GM12878 (cell line): ENCODE measurements at regions not wholly inside any gene's neighbourhood (a gene's known extent, or its start where the extent isn't known, plus 50 kb on each side); places are given as distances from the start of the nearest gene placed in this dataset.

Source experiments
- ATAC-seq: fragments of 200-7000 bp; cut with Tn5 transposase; 3 replicates; pipeline ENCODE4 v1.9.1; 2020; ENCODE audit warnings: mild to moderate bottlenecking, moderate library complexity
- BruUV-seq: library from RNA; stranded (reverse); fragments of 400-500 nt; replicated peaks from 2 replicates; lab custom pipeline; 2021; lab: Mats Ljungman, UMichigan
- CTCF ChIA-PET: fragments of 300-600 bp; sonication (Branson Sonifier 250); formaldehyde crosslinking; extraction: SDS; loops from one replicate; lab custom pipeline; 2021; ENCODE audit warnings: inconsistent platforms; lab: Yijun Ruan, JAX
- POLR2A ChIA-PET: fragments of 350-600 bp; formaldehyde crosslinking; extraction: SDS; loops from one replicate; lab custom pipeline; 2021; ENCODE audit warnings: inconsistent platforms; lab: Charles Lee
- RAD21 ChIA-PET: fragments of 300-600 bp; sonication (Branson Sonifier 250); formaldehyde crosslinking; loops from one replicate; lab custom pipeline; 2023; ENCODE audit warnings: antibody characterized with exemption; ENCODE audit not compliant: unreplicated experiment; lab: Charles Lee
- SMC1A ChIA-PET: fragments of 300-600 bp; sonication (Branson Sonifier 250); formaldehyde crosslinking; loops from one replicate; lab custom pipeline; 2023; ENCODE audit not compliant: unreplicated experiment, uncharacterized antibody; lab: Charles Lee
- DNase-seq: peaks from one replicate; pipeline ENCODE4 v3.0.0-alpha.2; 2011; ENCODE audit warnings: low read depth, low spot score
- FAIRE-seq: peaks from 3 replicates; lab custom pipeline; 2011; peaks lifted over from hg19 to GRCh38; lab: Jason Lieb, UNC
- H2AFZ ChIP-seq: 2 replicates; pipeline ENCODE4 v1.6.0; 2011; ENCODE audit warnings: low read depth, low read length, control low read depth; ENCODE audit not compliant: control insufficient read depth
- H3K27ac ChIP-seq: 2 replicates; pipeline ENCODE4 v1.5.1; 2011; ENCODE audit warnings: control low read depth; ENCODE audit not compliant: control insufficient read depth, insufficient read depth
- H3K27me3 ChIP-seq, 2 experiments: replicated peaks in 1 of 2; 2 replicates each; pipeline versions ENCODE4 v1.6.0 to v1.6.1; 2011; ENCODE audit warnings: low read length in 1 of 2; ENCODE audit not compliant: control insufficient read depth in 2 of 2, insufficient read depth in 2 of 2
- H3K36me3 ChIP-seq, 2 experiments: 2 replicates each; pipeline ENCODE4 v1.5.1; 2011; ENCODE audit warnings: low read length in 1 of 2; ENCODE audit not compliant: control insufficient read depth in 2 of 2, insufficient read depth in 2 of 2
- H3K4me1 ChIP-seq: 2 replicates; pipeline ENCODE4 v1.6.1; 2011; ENCODE audit warnings: mild to moderate bottlenecking, low read length, moderate library complexity, mixed read lengths; ENCODE audit not compliant: control insufficient read depth, insufficient read depth
- H3K4me2 ChIP-seq: 2 replicates; pipeline ENCODE4 v1.6.0; 2011; ENCODE audit warnings: control low read depth; ENCODE audit not compliant: control insufficient read depth, insufficient read depth
- H3K4me3 ChIP-seq: fragments of 200-600 bp; sonication (generic); 2 replicates; pipeline ENCODE4 v1.5.1; 2016
- H3K79me2 ChIP-seq: 2 replicates; pipeline ENCODE4 v1.6.0; 2011; ENCODE audit warnings: low read length; ENCODE audit not compliant: control insufficient read depth, insufficient read depth
- H3K9ac ChIP-seq: 2 replicates; pipeline ENCODE4 v1.8.0; 2011; ENCODE audit warnings: low read length, control low read depth, mixed read lengths; ENCODE audit not compliant: control insufficient read depth, insufficient read depth
- H3K9me3 ChIP-seq: replicated peaks from 3 replicates; pipeline ENCODE4 v1.5.1; 2011; ENCODE audit warnings: mild to moderate bottlenecking, low read length; ENCODE audit not compliant: control insufficient read depth, insufficient read depth
- H4K20me1 ChIP-seq: 2 replicates; pipeline ENCODE4 v1.6.0; 2011; ENCODE audit not compliant: control insufficient read depth, insufficient read depth
- JUNB ChIP-seq: IDR thresholded peaks from 2 replicates; pipeline ENCODE4 v1.6.1; 2016; ENCODE audit warnings: antibody characterized with exemption, mild to moderate bottlenecking
- KAT2A ChIP-seq: conservative IDR thresholded peaks from 2 replicates; pipeline ENCODE4 v1.6.1; 2011; ENCODE audit warnings: low read depth, low read length; ENCODE audit not compliant: control insufficient read depth
- PKNOX1 ChIP-seq: fragments of 450-650 bp; IDR thresholded peaks from 2 replicates; pipeline ENCODE4 v1.6.1; 2016; ENCODE audit warnings: mild to moderate bottlenecking
- POLR2A ChIP-seq: IDR thresholded peaks from 2 replicates; pipeline ENCODE4 v1.6.1; 2011; ENCODE audit warnings: low read depth, mild to moderate bottlenecking, low read length
- RELA ChIP-seq: fragments of 450-650 bp; IDR thresholded peaks from 2 replicates; pipeline ENCODE4 v1.8.0; 2014; ENCODE audit warnings: borderline replicate concordance; ENCODE audit not compliant: partially characterized antibody
- RFX5 ChIP-seq: IDR thresholded peaks from 2 replicates; pipeline ENCODE4 v1.6.1; 2011; ENCODE audit warnings: low read depth, low read length, improper control_type of control experiment
- SIX5 ChIP-seq: IDR thresholded peaks from 2 replicates; pipeline ENCODE4 v1.6.1; 2011; ENCODE audit warnings: mild to moderate bottlenecking, low read depth, low read length, moderate library complexity; ENCODE audit not compliant: severe bottlenecking
- SMAD5 ChIP-seq: IDR thresholded peaks from 2 replicates; pipeline ENCODE4 v1.6.1; 2016; ENCODE audit warnings: antibody characterized with exemption, low read depth
- SP1 ChIP-seq: IDR thresholded peaks from one replicate; pipeline ENCODE4 v1.6.1; 2011; ENCODE audit warnings: low read depth, low read length
- SREBF2 ChIP-seq: IDR thresholded peaks from 2 replicates; pipeline ENCODE4 v1.6.1; 2012; ENCODE audit warnings: mild to moderate bottlenecking, low read length
- WRNIP1 ChIP-seq: IDR thresholded peaks from 2 replicates; pipeline ENCODE4 v1.6.1; 2011; ENCODE audit warnings: low read depth, low read length, improper control_type of control experiment, borderline replicate concordance
- YBX1 ChIP-seq: fragments of 450-650 bp; IDR thresholded peaks from 2 replicates; pipeline ENCODE4 v1.6.1; 2016; ENCODE audit warnings: antibody characterized with exemption
- ZNF217 ChIP-seq: fragments of 450-650 bp; IDR thresholded peaks from 2 replicates; pipeline ENCODE4 v1.6.1; 2017; ENCODE audit warnings: antibody characterized with exemption, mild to moderate bottlenecking
- WGBS: methylation state at CpG from one replicate; pipeline ENCODE4 v1.1.6; 2016; ENCODE audit warnings: low lambda C conversion rate; ENCODE audit not compliant: insufficient replicate concordance, insufficient coverage; ENCODE audit errors: missing lambda C conversion rate; 5-methylcytosine and 5-hydroxymethylcytosine counted together
- in situ Hi-C: fragments of 300-500 bp; cut with MboI; formaldehyde crosslinking; loops from 9 replicates; pipeline ENCODE4 v1.14.3; 2018; ENCODE audit warnings: mixed read lengths
- intact Hi-C: fragments of 100-400 bp; cut with micrococcal nuclease; formaldehyde crosslinking; loops from one replicate; pipeline ENCODE4 v1.14.2; 2022; ENCODE audit not compliant: unreplicated experiment
- TF ChIP-seq, protein P1 (sequence below): fragments of 150-350 bp; IDR thresholded peaks from 2 replicates; pipeline ENCODE4 v1.6.1; 2016; ENCODE audit warnings: low read depth, low read length

DNA sequence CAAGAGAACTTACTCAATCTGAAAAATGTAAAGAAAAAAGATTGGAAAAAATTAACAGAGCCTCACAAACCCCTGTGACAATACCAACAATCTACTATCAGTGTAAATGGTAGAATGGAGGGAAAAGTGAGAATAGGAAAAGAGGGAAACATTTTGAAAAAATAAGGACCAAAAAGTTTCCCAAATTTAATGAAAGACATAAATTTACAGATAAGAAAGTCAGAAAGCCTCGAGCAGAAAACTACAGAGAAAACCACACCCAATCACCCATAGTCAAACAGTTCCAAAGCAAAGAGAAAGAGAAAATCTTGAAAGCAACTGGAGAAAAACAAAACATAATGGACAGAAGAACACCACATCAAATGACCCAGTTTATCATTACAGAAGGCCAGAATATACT lies 142.7 kb upstream of the DIO3 start:
- Histone ChIP-seq H3K4me3 (no peak overlapping the region), H3K9ac (no peak overlapping the region), H4K20me1 (no peaks in the 10 kb centered on the region), H3K79me2 (no peaks in the 10 kb centered on the region), H3K4me2 (no peak overlapping the region), H3K27me3 (no peaks in the 10 kb centered on the region), H2AFZ (no peak overlapping the region), H3K9me3 (no peaks in the 10 kb centered on the region), H3K27ac (no peak overlapping the region), H3K4me1 (no peaks in the 10 kb centered on the region), H3K36me3 (no peaks in the 10 kb centered on the region)
- RAD21 ChIA-PET: no interaction called here
- CTCF ChIA-PET: no interaction called here
- ATAC-seq (no peak), DNase-seq (no peak), FAIRE-seq (no peak)
- 0% methylated on average over 1 of the region's 1 CpG for WGBS
- POLR2A ChIA-PET: no interaction called here
- no TSS peak for BruUV-seq
- SMC1A ChIA-PET: no interaction called here
- intact Hi-C loops: no loop called here
- TF ChIP-seq WRNIP1 (no peak), SREBF2 (no peak), JUNB (no peak), RELA (no peak)
- in situ Hi-C loops: no loop called here

DNA sequence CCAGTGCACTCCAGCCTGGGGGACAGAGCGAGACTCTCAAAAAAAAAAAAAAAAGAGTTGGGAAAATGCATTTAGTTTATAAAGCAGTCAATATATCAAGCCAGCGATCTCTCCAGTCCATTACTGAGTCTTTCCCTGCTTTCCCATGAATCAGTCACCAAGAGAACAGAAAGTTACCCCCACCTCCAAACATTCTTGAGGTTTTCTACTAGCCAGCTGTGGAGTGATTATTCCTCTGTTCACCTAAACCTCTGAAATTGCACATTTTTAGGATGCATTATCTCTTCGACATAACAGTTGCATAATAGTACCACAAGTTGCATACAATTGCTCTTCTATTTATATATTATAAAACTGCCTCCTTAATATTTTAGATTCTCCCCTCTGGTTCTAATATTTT lies 134.8 kb upstream of the DIO3 start:
- H3K27ac ChIP-seq: no peak overlapping the region
- no peaks in the 10 kb centered on the region for H3K79me2 ChIP-seq
- no peaks in the 10 kb centered on the region for H3K4me1 ChIP-seq
- no peaks in the 10 kb centered on the region for H4K20me1 ChIP-seq
- no peak overlapping the region for H2AFZ ChIP-seq
- in situ Hi-C loops: no loop called here
- H3K4me3 ChIP-seq: no peak overlapping the region
- FAIRE-seq: no peak
- H3K27me3 ChIP-seq: no peaks in the 10 kb centered on the region
- RAD21 ChIA-PET: no interaction called here
- POLR2A ChIA-PET: no interaction called here
- CTCF ChIA-PET: interaction anchor here (0.7 kb wide), 1 partner anchor 1584 kb away, joined by 3 read pairs; no protein-coding TSS in a partner anchor
- intact Hi-C loops: no loop called here
- no peaks in the 10 kb centered on the region for H3K36me3 ChIP-seq
- DNase-seq: no peak
- SMC1A ChIA-PET: no interaction called here
- BruUV-seq: no TSS peak
- no peak for ATAC-seq
- 20% methylated on average over 2 of the region's 3 CpGs for WGBS
- H3K9ac ChIP-seq: no peak overlapping the region
- H3K4me2 ChIP-seq: no peak overlapping the region
- no peaks in the 10 kb centered on the region for H3K9me3 ChIP-seq
- TF ChIP-seq SMAD5: no peak
- no peak for TF ChIP-seq KAT2A
- TF ChIP-seq SIX5: no peak
- TF ChIP-seq ZNF217: no peak
- no peak for TF ChIP-seq SP1
- TF ChIP-seq PKNOX1: no peak
- no peak for TF ChIP-seq YBX1
- TF ChIP-seq, protein P1, sequence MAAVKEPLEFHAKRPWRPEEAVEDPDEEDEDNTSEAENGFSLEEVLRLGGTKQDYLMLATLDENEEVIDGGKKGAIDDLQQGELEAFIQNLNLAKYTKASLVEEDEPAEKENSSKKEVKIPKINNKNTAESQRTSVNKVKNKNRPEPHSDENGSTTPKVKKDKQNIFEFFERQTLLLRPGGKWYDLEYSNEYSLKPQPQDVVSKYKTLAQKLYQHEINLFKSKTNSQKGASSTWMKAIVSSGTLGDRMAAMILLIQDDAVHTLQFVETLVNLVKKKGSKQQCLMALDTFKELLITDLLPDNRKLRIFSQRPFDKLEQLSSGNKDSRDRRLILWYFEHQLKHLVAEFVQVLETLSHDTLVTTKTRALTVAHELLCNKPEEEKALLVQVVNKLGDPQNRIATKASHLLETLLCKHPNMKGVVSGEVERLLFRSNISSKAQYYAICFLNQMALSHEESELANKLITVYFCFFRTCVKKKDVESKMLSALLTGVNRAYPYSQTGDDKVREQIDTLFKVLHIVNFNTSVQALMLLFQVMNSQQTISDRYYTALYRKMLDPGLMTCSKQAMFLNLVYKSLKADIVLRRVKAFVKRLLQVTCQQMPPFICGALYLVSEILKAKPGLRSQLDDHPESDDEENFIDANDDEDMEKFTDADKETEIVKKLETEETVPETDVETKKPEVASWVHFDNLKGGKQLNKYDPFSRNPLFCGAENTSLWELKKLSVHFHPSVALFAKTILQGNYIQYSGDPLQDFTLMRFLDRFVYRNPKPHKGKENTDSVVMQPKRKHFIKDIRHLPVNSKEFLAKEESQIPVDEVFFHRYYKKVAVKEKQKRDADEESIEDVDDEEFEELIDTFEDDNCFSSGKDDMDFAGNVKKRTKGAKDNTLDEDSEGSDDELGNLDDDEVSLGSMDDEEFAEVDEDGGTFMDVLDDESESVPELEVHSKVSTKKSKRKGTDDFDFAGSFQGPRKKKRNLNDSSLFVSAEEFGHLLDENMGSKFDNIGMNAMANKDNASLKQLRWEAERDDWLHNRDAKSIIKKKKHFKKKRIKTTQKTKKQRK: no peak
- TF ChIP-seq RFX5: no peak
- no peak for TF ChIP-seq POLR2A
